ENCODE measurements at regions not wholly inside any gene's neighbourhood (a gene's known extent, or its start where the extent isn't known, plus 50 kb on each side); places are given as distances from the start of the nearest gene placed in this dataset.

- POLR2A ChIA-PET = no interaction called here
- no peaks in the 10 kb centered on the region for H3K27me3 ChIP-seq (replicated peaks in 1 of 4; ENCODE audit: control extremely low read depth in 1 of 4, control insufficient read depth in 3 of 4, insufficient read depth in 4 of 4, low read length in 3 of 4)
- H3K27me3 Mint-ChIP-seq = no peaks in the 10 kb centered on the region
- H3K4me3 Mint-ChIP-seq = no peak overlapping the region
- H3K27ac ChIP-seq (ENCODE audit: low read length in 2 of 2) = no peak overlapping the region
- no peak overlapping the region for H3K27ac Mint-ChIP-seq
- no peaks in the 10 kb centered on the region for H3K79me2 ChIP-seq (ENCODE audit: control insufficient read depth, insufficient read depth, low read length)
- CTCF ChIA-PET = no interaction called here
- ATAC-seq (ENCODE audit: low read depth) (no peak), DNase-seq (no peak)
- H3K4me1 ChIP-seq (ENCODE audit: control insufficient read depth in 2 of 2, insufficient read depth in 2 of 2, low read length in 2 of 2) = no peaks in the 10 kb centered on the region
- peaks cover 0 to 3% (median 0%) of the 10 kb centered on the region in 3 donors for H3K9me3 ChIP-seq (ENCODE audit: control extremely low read depth in 1 of 3, control insufficient read depth in 2 of 3, insufficient read depth in 1 of 3, low read length in 2 of 3)
- H4K20me1 ChIP-seq (ENCODE audit: control insufficient read depth, insufficient read depth, low read length, poor library complexity, severe bottlenecking) = no peaks in the 10 kb centered on the region
- no peak overlapping the region for H3K9ac ChIP-seq (ENCODE audit: low read length)
- intact Hi-C loops (cut with micrococcal nuclease) = no loop called here
- H3K9me3 Mint-ChIP-seq (ENCODE audit: insufficient read depth) = peaks cover 2% of the 10 kb centered on the region
- H3K4me1 Mint-ChIP-seq = no peaks in the 10 kb centered on the region
- H2AFZ ChIP-seq (ENCODE audit: insufficient read depth, low read depth, low read length, poor library complexity, severe bottlenecking) = no peak overlapping the region
- WGBS (ENCODE audit: insufficient coverage) = no CpG with 5 or more reads among the region's 5 CpGs
- H3K4me2 ChIP-seq (replicated peaks; ENCODE audit: low read depth, low read length, poor library complexity, severe bottlenecking) = no peak overlapping the region
- TF ChIP-seq EZH2 (IDR thresholded peaks at IDR 0.05; ENCODE audit: borderline replicate concordance, insufficient read depth, low read depth, low read length, poor library complexity, severe bottlenecking) (no peak), CTCF (IDR thresholded peaks at IDR 0.05) (no peak)
- no peaks in the 10 kb centered on the region for H3K36me3 ChIP-seq (replicated peaks in 1 of 2; ENCODE audit: control extremely low read depth in 1 of 2, control insufficient read depth in 1 of 2, extremely low read depth in 1 of 2, insufficient read depth in 2 of 2, low read length in 1 of 2)
- H3K4me3 ChIP-seq (ENCODE audit: control extremely low read depth in 1 of 5, extremely low read depth in 1 of 5, insufficient read depth in 1 of 5, low read depth in 2 of 5, low read length in 4 of 5) = no peak overlapping the region
Measured at GRCh38 chr5:136894070-136894469, 528.7 kb upstream of the TRPC7 start.

GRCh38 chr5:136892000-136892399 is 526.7 kb upstream of the TRPC7 start:
- no peaks in the 10 kb centered on the region for H3K27me3 Mint-ChIP-seq
- POLR2A ChIA-PET = no interaction called here
- no peak overlapping the region for H3K27ac Mint-ChIP-seq
- no peaks in the 10 kb centered on the region for H3K9me3 Mint-ChIP-seq (ENCODE audit: insufficient read depth)
- H3K27me3 ChIP-seq (replicated peaks in 1 of 4; ENCODE audit: control extremely low read depth in 1 of 4, control insufficient read depth in 3 of 4, insufficient read depth in 4 of 4, low read length in 3 of 4) = no peaks in the 10 kb centered on the region
- no peak overlapping the region for H3K4me3 ChIP-seq (ENCODE audit: control extremely low read depth in 1 of 5, extremely low read depth in 1 of 5, insufficient read depth in 1 of 5, low read depth in 2 of 5, low read length in 4 of 5)
- WGBS (ENCODE audit: insufficient coverage) = no CpG with 5 or more reads among the region's 3 CpGs
- H3K4me1 Mint-ChIP-seq = no peaks in the 10 kb centered on the region
- H3K36me3 ChIP-seq (replicated peaks in 1 of 2; ENCODE audit: control extremely low read depth in 1 of 2, control insufficient read depth in 1 of 2, extremely low read depth in 1 of 2, insufficient read depth in 2 of 2, low read length in 1 of 2) = no peaks in the 10 kb centered on the region
- H2AFZ ChIP-seq (ENCODE audit: insufficient read depth, low read depth, low read length, poor library complexity, severe bottlenecking) = no peak overlapping the region
- H3K27ac ChIP-seq (ENCODE audit: low read length in 2 of 2) = no peak overlapping the region
- ATAC-seq (ENCODE audit: low read depth) (no peak), DNase-seq (no peak)
- peaks cover 0 to 3% (median 0%) of the 10 kb centered on the region in 3 donors for H3K9me3 ChIP-seq (ENCODE audit: control extremely low read depth in 1 of 3, control insufficient read depth in 2 of 3, insufficient read depth in 1 of 3, low read length in 2 of 3)
- no peaks in the 10 kb centered on the region for H4K20me1 ChIP-seq (ENCODE audit: control insufficient read depth, insufficient read depth, low read length, poor library complexity, severe bottlenecking)
- CTCF ChIA-PET = no interaction called here
- TF ChIP-seq EZH2 (IDR thresholded peaks at IDR 0.05; ENCODE audit: borderline replicate concordance, insufficient read depth, low read depth, low read length, poor library complexity, severe bottlenecking) = no peak
- TF ChIP-seq CTCF (IDR thresholded peaks at IDR 0.05) = no peak
- intact Hi-C loops (cut with micrococcal nuclease) = no loop called here
- no peak overlapping the region for H3K4me2 ChIP-seq (replicated peaks; ENCODE audit: low read depth, low read length, poor library complexity, severe bottlenecking)
- no peak overlapping the region for H3K4me3 Mint-ChIP-seq
- no peaks in the 10 kb centered on the region for H3K79me2 ChIP-seq (ENCODE audit: control insufficient read depth, insufficient read depth, low read length)
- H3K9ac ChIP-seq (ENCODE audit: low read length) = no peak overlapping the region
- no peaks in the 10 kb centered on the region for H3K4me1 ChIP-seq (ENCODE audit: control insufficient read depth in 2 of 2, insufficient read depth in 2 of 2, low read length in 2 of 2)
